Transverse colon (tissue), 4 donors: ENCODE measurements at regions not wholly inside any gene's neighbourhood (a gene's known extent, or its start where the extent isn't known, plus 50 kb on each side); places are given as distances from the start of the nearest gene placed in this dataset.

Experiments used
- DNase-seq: peaks from one replicate; pipeline ENCODE4 v3.0.0-alpha.2; 2019
- H3K27ac ChIP-seq, 4 donors: fragments of 200-600 bp; sonication (generic); 2 replicates each; pipeline ENCODE4 v1.5.1; 2016 to 2018; ENCODE audit warnings: inconsistent platforms in 4 of 4
- H3K27me3 ChIP-seq: fragments of 200-600 bp; sonication (generic); 2 replicates; pipeline ENCODE4 v1.5.1; 2017; ENCODE audit warnings: inconsistent platforms
- H3K36me3 ChIP-seq, 4 donors: fragments of 200-600 bp; sonication (generic); 2 replicates each; pipeline ENCODE4 v1.5.1; 2017 to 2019; ENCODE audit warnings: inconsistent platforms in 4 of 4
- H3K4me1 ChIP-seq, 4 donors: fragments of 200-600 bp; sonication (generic); 2 replicates each; pipeline ENCODE4 v1.5.1; 2017 to 2020; ENCODE audit warnings: inconsistent platforms in 4 of 4
- H3K4me3 ChIP-seq, 4 donors: fragments of 200-600 bp; sonication (generic); 1 replicate in 1 of 4; 2 replicates in 3 of 4; pipeline versions ENCODE4 v1.5.1 to v1.6.1; 2017 to 2019; ENCODE audit warnings: inconsistent platforms in 4 of 4
- H3K9me3 ChIP-seq, 2 donors: fragments of 200-600 bp; sonication (generic); 2 replicates each; pipeline ENCODE4 v1.5.1; 2017 to 2019; ENCODE audit warnings: inconsistent platforms in 2 of 2
- CTCF ChIP-seq, 5 experiments: fragments of 200-600 bp in 3 of 5; fragments of 450-650 bp in 2 of 5; sonication (generic) in 3 of 5; IDR thresholded peaks; 1 replicate in 2 of 5; 2 replicates in 3 of 5; pipeline ENCODE4 v1.5.1; 2016 to 2017; ENCODE audit warnings: antibody characterized with exemption in 5 of 5, inconsistent platforms in 3 of 5, mild to moderate bottlenecking in 2 of 5, moderate library complexity in 1 of 5
- EP300 ChIP-seq: sonication (generic); formaldehyde crosslinking; IDR thresholded peaks from one replicate; pipeline ENCODE4 v1.6.1; 2017; ENCODE audit warnings: antibody characterized with exemption, low read depth
- POLR2A ChIP-seq: fragments of 450-650 bp; IDR thresholded peaks from one replicate; pipeline ENCODE4 v1.6.1; 2016; ENCODE audit warnings: antibody characterized with exemption, mild to moderate bottlenecking, moderate library complexity
- POLR2AphosphoS5 ChIP-seq, 3 donors: sonication (generic); formaldehyde crosslinking; IDR thresholded peaks; one replicate each; pipeline ENCODE4 v1.6.1; 2016; ENCODE audit warnings: antibody characterized with exemption in 3 of 3
- WGBS, 2 donors: methylation state at CpG; one replicate each; pipeline ENCODE4 v1.1.5; 2018; ENCODE audit warnings: low coverage in 1 of 2; 5-methylcytosine and 5-hydroxymethylcytosine counted together
- in situ Hi-C, 4 donors: fragments of 200-750 bp; cut with MboI; loops; one replicate each; pipeline versions ENCODE4 v1.15.0 to v1.15.1; 2017; ENCODE audit warnings: low sequenced_read_pairs in 3 of 4, low pct_ligation_motif_present in 1 of 4, low pct_unique_long_range_greater_than_20kb in 1 of 4
- intact Hi-C: fragments of 100-400 bp; cut with DNase I; formaldehyde crosslinking; loops from one replicate; pipeline ENCODE4 v1.15.1; 2023; ENCODE audit warnings: low total_unique reads

GRCh38 chr7:88442413-88442812 is 135.7 kb upstream of the STEAP4 start:
- 35 to 60% methylated on average over 1 of the region's 1 CpG for WGBS, 2 donors
- Histone ChIP-seq H3K36me3 (no peaks in the 10 kb centered on the region), H3K9me3 (no peaks in the 10 kb centered on the region), H3K27ac (no peak overlapping the region), H3K27me3 (no peaks in the 10 kb centered on the region), H3K4me3 (no peak overlapping the region), H3K4me1 (no peaks in the 10 kb centered on the region)
- DNase-seq: no peak
- intact Hi-C loops: no loop called here
- in situ Hi-C loops: no loop called here
- TF ChIP-seq POLR2A: no peak
- no peak for TF ChIP-seq CTCF (IDR thresholded peaks at IDR 0.05)
- TF ChIP-seq EP300: no peak
- no peak for TF ChIP-seq POLR2AphosphoS5 (IDR thresholded peaks at IDR 0.05)

- in situ Hi-C loops: no loop called here
- no peaks in the 10 kb centered on the region for H3K4me1 ChIP-seq
- no peak overlapping the region for H3K4me3 ChIP-seq
- no peak for DNase-seq
- no peak for TF ChIP-seq POLR2AphosphoS5 (IDR thresholded peaks at IDR 0.05)
- TF ChIP-seq CTCF (IDR thresholded peaks at IDR 0.05): no peak
- no peak for TF ChIP-seq EP300
- no peak for TF ChIP-seq POLR2A
- H3K36me3 ChIP-seq: no peaks in the 10 kb centered on the region
- H3K27me3 ChIP-seq: no peaks in the 10 kb centered on the region
- H3K9me3 ChIP-seq: no peaks in the 10 kb centered on the region
- intact Hi-C loops: no loop called here
- no peak overlapping the region for H3K27ac ChIP-seq
Measured at GRCh38 chr7:88437132-88437531, 130.4 kb upstream of the STEAP4 start.

GRCh38 chr7:88432301-88432700 is 125.6 kb upstream of the STEAP4 start:
- no peaks in the 10 kb centered on the region for H3K9me3 ChIP-seq
- TF ChIP-seq POLR2AphosphoS5 (IDR thresholded peaks at IDR 0.05) (no peak), EP300 (no peak), POLR2A (no peak), CTCF (IDR thresholded peaks at IDR 0.05) (no peak)
- H3K4me3 ChIP-seq: no peak overlapping the region
- in situ Hi-C loops (no loop called here), intact Hi-C loops (no loop called here)
- WGBS, 2 donors: 45 to 56% methylated on average over 2 of the region's 2 CpGs
- no peak for DNase-seq
- H3K36me3 ChIP-seq: no peaks in the 10 kb centered on the region
- no peaks in the 10 kb centered on the region for H3K27me3 ChIP-seq
- H3K27ac ChIP-seq: no peak overlapping the region
- no peaks in the 10 kb centered on the region for H3K4me1 ChIP-seq

GRCh38 chr7:88431882-88432281 is 125.2 kb upstream of the STEAP4 start:
- Histone ChIP-seq H3K27ac (no peak overlapping the region), H3K36me3 (no peaks in the 10 kb centered on the region), H3K9me3 (no peaks in the 10 kb centered on the region), H3K4me1 (no peaks in the 10 kb centered on the region), H3K27me3 (no peaks in the 10 kb centered on the region), H3K4me3 (no peak overlapping the region)
- no peak for DNase-seq
- in situ Hi-C loops (no loop called here), intact Hi-C loops (no loop called here)
- TF ChIP-seq POLR2AphosphoS5 (IDR thresholded peaks at IDR 0.05): no peak
- TF ChIP-seq POLR2A: no peak
- WGBS, 2 donors: 65 to 80% methylated on average over 4 of the region's 4 CpGs

GRCh38 chr7:88429382-88429781 is 122.7 kb upstream of the STEAP4 start:
- H3K36me3 ChIP-seq: no peaks in the 10 kb centered on the region
- H3K4me3 ChIP-seq: no peak overlapping the region
- TF ChIP-seq EP300 (no peak), POLR2A (no peak), POLR2AphosphoS5 (IDR thresholded peaks at IDR 0.05) (no peak), CTCF (IDR thresholded peaks at IDR 0.05) (no peak)
- no peak for DNase-seq
- 71 to 100% methylated on average over 2 of the region's 2 CpGs for WGBS, 2 donors
- no peaks in the 10 kb centered on the region for H3K27me3 ChIP-seq
- intact Hi-C loops: no loop called here
- H3K27ac ChIP-seq: no peak overlapping the region
- H3K4me1 ChIP-seq: no peaks in the 10 kb centered on the region
- H3K9me3 ChIP-seq: no peaks in the 10 kb centered on the region
- in situ Hi-C loops: no loop called here
